NT2/D1 (cell line): ENCODE measurements at regions not wholly inside any gene's neighbourhood (a gene's known extent, or its start where the extent isn't known, plus 50 kb on each side); places are given as distances from the start of the nearest gene placed in this dataset.
"Not testable (repeated sequence)": the region's sequence is repeated elsewhere in the genome, so short reads cannot be mapped to it uniquely, and the experiment has no call there.

Source experiments
- DNase-seq: peaks from one replicate; pipeline ENCODE4 v3.0.0-alpha.2; 2011; ENCODE audit warnings: low read depth, low spot score
- H3K27me3 ChIP-seq: 2 replicates; pipeline ENCODE4 v1.6.0; 2011; ENCODE audit warnings: mild to moderate bottlenecking; ENCODE audit not compliant: insufficient read length, insufficient read depth
- H3K36me3 ChIP-seq: 2 replicates; pipeline ENCODE4 v1.6.1; 2011; ENCODE audit warnings: mild to moderate bottlenecking, low read length, mixed read lengths; ENCODE audit not compliant: insufficient read depth, insufficient read length
- H3K4me1 ChIP-seq: 2 replicates; pipeline ENCODE4 v1.5.1; 2011; ENCODE audit not compliant: insufficient read depth, insufficient read length
- H3K4me3 ChIP-seq: 2 replicates; pipeline ENCODE4 v1.5.1; 2011; ENCODE audit warnings: low read depth; ENCODE audit not compliant: insufficient read length
- H3K9ac ChIP-seq: 2 replicates; pipeline ENCODE4 v1.6.0; 2011; ENCODE audit warnings: low read depth; ENCODE audit not compliant: insufficient read length
- H3K9me3 ChIP-seq: 2 replicates; pipeline ENCODE4 v1.5.1; 2011; ENCODE audit warnings: mild to moderate bottlenecking, low read length; ENCODE audit not compliant: insufficient read depth
- SUZ12 ChIP-seq: IDR thresholded peaks from 2 replicates; pipeline ENCODE4 v1.6.1; 2011; ENCODE audit not compliant: insufficient read length, insufficient read depth; ENCODE audit errors: extremely low read depth
- YY1 ChIP-seq: IDR thresholded peaks from 2 replicates; pipeline ENCODE4 v1.6.1; 2011; ENCODE audit not compliant: insufficient read length, insufficient read depth
- ZNF274 ChIP-seq: IDR thresholded peaks from 2 replicates; pipeline ENCODE4 v1.6.1; 2011; ENCODE audit warnings: mild to moderate bottlenecking, low read depth, low read length

DNA sequence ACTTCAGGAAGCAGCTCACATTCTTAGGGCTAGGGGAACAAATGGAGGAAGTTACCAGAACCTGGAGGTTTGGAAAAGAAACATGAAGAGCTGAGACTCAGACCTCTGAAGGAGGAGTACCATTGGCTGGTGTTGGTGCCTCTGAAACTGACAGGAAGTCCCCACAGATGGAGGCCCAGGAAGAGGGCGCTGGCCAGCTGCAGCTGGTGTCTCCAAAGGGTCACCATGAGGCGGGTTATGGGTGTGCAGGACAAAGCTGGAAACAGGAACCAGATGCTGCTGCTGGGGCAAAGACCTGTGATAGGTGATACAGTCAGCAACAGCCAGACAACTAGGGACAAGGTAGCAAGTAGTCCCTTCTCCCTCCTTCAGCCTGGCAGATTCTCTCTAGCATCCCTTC, 136.5 kb upstream of the SERPINE2 start:
- no peak for DNase-seq
- TF ChIP-seq SUZ12: no peak
- no peak for TF ChIP-seq ZNF274
- no peak for TF ChIP-seq YY1
- no peaks in the 10 kb centered on the region; the same call in 1 of the 2 replicates for H3K9me3 ChIP-seq
- no peaks in the 10 kb centered on the region for H3K36me3 ChIP-seq
- no peaks in the 10 kb centered on the region for H3K27me3 ChIP-seq
- H3K9ac ChIP-seq: no peak overlapping the region
- no peak overlapping the region for H3K4me3 ChIP-seq
- H3K4me1 ChIP-seq: no peaks in the 10 kb centered on the region

- Histone ChIP-seq H3K36me3 (no peaks in the 10 kb centered on the region), H3K9ac (no peak overlapping the region), H3K9me3 (no peaks in the 10 kb centered on the region; the same call in 1 of the 2 replicates), H3K4me3 (no peak overlapping the region), H3K27me3 (no peaks in the 10 kb centered on the region), H3K4me1 (no peaks in the 10 kb centered on the region)
- no peak for DNase-seq
- no peak for TF ChIP-seq ZNF274
- TF ChIP-seq SUZ12: no peak
- TF ChIP-seq YY1: no peak
Measured at GRCh38 chr2:224174990-224175389, 135.9 kb upstream of the SERPINE2 start.

GRCh38 chr2:224174521-224174920, 135.4 kb upstream of the SERPINE2 start:
- no peak for TF ChIP-seq SUZ12
- no peak for TF ChIP-seq ZNF274
- TF ChIP-seq YY1: no peak
- no peaks in the 10 kb centered on the region for H3K36me3 ChIP-seq
- H3K9me3 ChIP-seq: no peaks in the 10 kb centered on the region; the same call in 1 of the 2 replicates
- no peak overlapping the region for H3K4me3 ChIP-seq
- no peak for DNase-seq
- no peak overlapping the region for H3K9ac ChIP-seq
- no peaks in the 10 kb centered on the region for H3K4me1 ChIP-seq
- no peaks in the 10 kb centered on the region for H3K27me3 ChIP-seq

GRCh38 chr2:224173933-224174332, 134.8 kb upstream of the SERPINE2 start:
- TF ChIP-seq SUZ12: no peak
- no peak for TF ChIP-seq YY1
- TF ChIP-seq ZNF274: no peak

DNA sequence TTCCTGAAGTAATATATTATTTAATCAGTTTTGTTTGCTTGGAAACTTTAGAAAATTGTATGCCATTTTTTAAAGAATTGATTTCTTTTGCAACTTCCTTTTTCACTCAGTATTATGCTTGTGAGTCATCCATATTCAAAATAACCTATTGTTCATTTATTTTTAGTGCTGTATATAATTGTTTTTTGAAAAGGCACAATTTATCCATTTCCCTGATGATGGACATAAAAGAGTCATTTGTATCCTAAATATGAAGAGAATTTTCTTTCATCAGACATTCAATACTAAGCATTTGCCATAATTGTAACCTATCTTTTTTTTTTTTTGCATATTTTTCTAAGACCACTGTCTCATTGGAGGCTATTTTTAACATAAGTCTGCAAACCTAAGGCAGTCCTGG, 134.1 kb upstream of the SERPINE2 start:
- Histone ChIP-seq H3K9me3 (no peaks in the 10 kb centered on the region), H3K4me3 (no peak overlapping the region), H3K27me3 (no peaks in the 10 kb centered on the region), H3K9ac (no peak overlapping the region), H3K4me1 (no peaks in the 10 kb centered on the region), H3K36me3 (no peaks in the 10 kb centered on the region)
- TF ChIP-seq ZNF274 (no peak), SUZ12 (no peak), YY1 (no peak)
- no peak for DNase-seq

More at GRCh38 chr2:224173933-224174332, 134.8 kb upstream of the SERPINE2 start:
- Histone ChIP-seq H3K36me3 (no peaks in the 10 kb centered on the region), H3K4me3 (no peak overlapping the region), H3K4me1 (no peaks in the 10 kb centered on the region), H3K9me3 (no peaks in the 10 kb centered on the region), H3K9ac (no peak overlapping the region), H3K27me3 (no peaks in the 10 kb centered on the region)
- no peak for DNase-seq

- Histone ChIP-seq H3K36me3 (no peaks in the 10 kb centered on the region), H3K9ac (no peak overlapping the region), H3K4me3 (no peak overlapping the region), H3K27me3 (no peaks in the 10 kb centered on the region), H3K9me3 (no peaks in the 10 kb centered on the region), H3K4me1 (no peaks in the 10 kb centered on the region)
- no peak for DNase-seq
- no peak for TF ChIP-seq ZNF274
- TF ChIP-seq SUZ12: no peak
- no peak for TF ChIP-seq YY1
Measured at GRCh38 chr2:224171226-224171625, 132.1 kb upstream of the SERPINE2 start.

DNA sequence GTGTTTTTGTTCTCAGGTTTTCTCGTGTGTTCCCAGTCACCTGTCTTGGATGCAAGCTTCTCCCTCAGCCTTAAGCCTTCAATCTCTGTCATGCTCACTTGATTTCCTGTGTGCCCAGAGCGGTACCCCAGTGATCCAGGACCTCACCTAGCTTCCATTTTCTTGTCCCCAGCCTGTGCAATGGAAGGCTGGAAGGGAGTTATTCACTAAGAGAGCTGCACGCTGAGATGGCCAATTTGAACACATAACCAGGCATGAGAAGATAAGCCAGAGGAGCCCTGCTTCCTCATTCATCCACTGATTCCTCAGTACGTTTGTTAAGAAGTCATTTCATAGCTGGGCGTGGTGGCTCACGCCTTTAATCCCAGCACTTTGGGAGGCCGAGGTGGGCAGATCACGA, 130.8 kb upstream of the SERPINE2 start:
- TF ChIP-seq SUZ12: no peak
- no peak for TF ChIP-seq ZNF274
- no peak for TF ChIP-seq YY1
- Histone ChIP-seq H3K36me3 (no peaks in the 10 kb centered on the region), H3K9me3 (no peaks in the 10 kb centered on the region), H3K4me1 (no peaks in the 10 kb centered on the region), H3K27me3 (no peaks in the 10 kb centered on the region), H3K4me3 (no peak overlapping the region), H3K9ac (no peak overlapping the region)
- no peak for DNase-seq

- not testable (repeated sequence) for DNase-seq, H3K36me3 ChIP-seq, H3K9ac ChIP-seq, H3K27me3 ChIP-seq, H3K9me3 ChIP-seq, H3K4me3 ChIP-seq, H3K4me1 ChIP-seq
Measured at GRCh38 chr2:224167781-224168180, 128.7 kb upstream of the SERPINE2 start.
